ENCODE measurements at regions not wholly inside any gene's neighbourhood (a gene's known extent, or its start where the extent isn't known, plus 50 kb on each side); places are given as distances from the start of the nearest gene placed in this dataset.

GRCh38 chr4:11252149-11252548 is 176.5 kb downstream of the HS3ST1 start:
- no peak overlapping the region for H3K4me3 ChIP-seq (ENCODE audit: low read depth, low read length)
- no peak overlapping the region for H3K27ac ChIP-seq (ENCODE audit: low read depth)
- no peaks in the 10 kb centered on the region for H3K4me1 ChIP-seq (ENCODE audit: insufficient read depth)
- WGBS, result 66% methylated on average over 3 of the region's 3 CpGs
- no peaks in the 10 kb centered on the region for H3K36me3 ChIP-seq (ENCODE audit: insufficient read depth)
- no peak for DNase-seq (ENCODE audit: extremely low spot score)

- no peak overlapping the region for H3K4me3 ChIP-seq (ENCODE audit: low read depth, low read length)
- H3K27ac ChIP-seq (ENCODE audit: low read depth), result no peak overlapping the region
- H3K36me3 ChIP-seq (ENCODE audit: insufficient read depth), result no peaks in the 10 kb centered on the region
- H3K4me1 ChIP-seq (ENCODE audit: insufficient read depth), result no peaks in the 10 kb centered on the region
- no peak for DNase-seq (ENCODE audit: extremely low spot score)
These were observed 178.2 kb downstream of the HS3ST1 start for GRCh38 chr4:11250510-11250909.

- DNase-seq (ENCODE audit: extremely low spot score), result no peak
- Histone ChIP-seq H3K27ac (ENCODE audit: low read depth) (no peak overlapping the region), H3K36me3 (ENCODE audit: insufficient read depth) (no peaks in the 10 kb centered on the region), H3K4me3 (ENCODE audit: low read depth, low read length) (no peak overlapping the region), H3K4me1 (ENCODE audit: insufficient read depth) (no peaks in the 10 kb centered on the region)
- 19% methylated on average over 4 of the region's 4 CpGs for WGBS
These were observed 196.7 kb downstream of the HS3ST1 start for GRCh38 chr4:11232015-11232414.

GRCh38 chr4:11230866-11231265 is 197.8 kb downstream of the HS3ST1 start:
- H3K4me3 ChIP-seq (ENCODE audit: low read depth, low read length), result no peak overlapping the region
- DNase-seq (ENCODE audit: extremely low spot score), result no peak
- no peak overlapping the region for H3K27ac ChIP-seq (ENCODE audit: low read depth)
- H3K4me1 ChIP-seq (ENCODE audit: insufficient read depth), result no peaks in the 10 kb centered on the region
- H3K36me3 ChIP-seq (ENCODE audit: insufficient read depth), result no peaks in the 10 kb centered on the region
- 86% methylated on average over 2 of the region's 2 CpGs for WGBS

- H3K4me3 ChIP-seq (ENCODE audit: low read depth, low read length), result no peak overlapping the region
- H3K36me3 ChIP-seq (ENCODE audit: insufficient read depth), result no peaks in the 10 kb centered on the region
- no peak overlapping the region for H3K27ac ChIP-seq (ENCODE audit: low read depth)
- H3K4me1 ChIP-seq (ENCODE audit: insufficient read depth), result no peaks in the 10 kb centered on the region
- DNase-seq (ENCODE audit: extremely low spot score), result no peak
- 31% methylated on average over 1 of the region's 1 CpG for WGBS
These were observed 200.2 kb downstream of the HS3ST1 start for GRCh38 chr4:11228530-11228929.

- Histone ChIP-seq H3K36me3 (ENCODE audit: insufficient read depth) (no peaks in the 10 kb centered on the region), H3K27ac (ENCODE audit: low read depth) (no peak overlapping the region), H3K4me1 (ENCODE audit: insufficient read depth) (no peaks in the 10 kb centered on the region), H3K4me3 (ENCODE audit: low read depth, low read length) (no peak overlapping the region)
- WGBS, result 86% methylated on average over 9 of the region's 9 CpGs
- no peak for DNase-seq (ENCODE audit: extremely low spot score)
These were observed 205.4 kb downstream of the HS3ST1 start for GRCh38 chr4:11223311-11223710.

GRCh38 chr4:11218692-11219091 is 210.0 kb downstream of the HS3ST1 start:
- 93% methylated on average over 5 of the region's 5 CpGs for WGBS
- Histone ChIP-seq H3K27ac (ENCODE audit: low read depth) (no peak overlapping the region), H3K4me1 (ENCODE audit: insufficient read depth) (no peaks in the 10 kb centered on the region), H3K36me3 (ENCODE audit: insufficient read depth) (no peaks in the 10 kb centered on the region), H3K4me3 (ENCODE audit: low read depth, low read length) (no peak overlapping the region)
- no peak for DNase-seq (ENCODE audit: extremely low spot score)

GRCh38 chr4:11216520-11216919 is 212.2 kb downstream of the HS3ST1 start:
- DNase-seq (ENCODE audit: extremely low spot score), result no peak
- Histone ChIP-seq H3K4me1 (ENCODE audit: insufficient read depth) (no peaks in the 10 kb centered on the region), H3K36me3 (ENCODE audit: insufficient read depth) (no peaks in the 10 kb centered on the region), H3K27ac (ENCODE audit: low read depth) (no peak overlapping the region), H3K4me3 (ENCODE audit: low read depth, low read length) (no peak overlapping the region)

- H3K4me1 ChIP-seq (ENCODE audit: insufficient read depth), result no peaks in the 10 kb centered on the region
- no peak overlapping the region for H3K27ac ChIP-seq (ENCODE audit: low read depth)
- no peak for DNase-seq (ENCODE audit: extremely low spot score)
- WGBS, result 87% methylated on average over 3 of the region's 3 CpGs
- H3K36me3 ChIP-seq (ENCODE audit: insufficient read depth), result no peaks in the 10 kb centered on the region
- no peak overlapping the region for H3K4me3 ChIP-seq (ENCODE audit: low read depth, low read length)
These were observed 214.4 kb downstream of the HS3ST1 start for GRCh38 chr4:11214281-11214680.

- no peak for DNase-seq (ENCODE audit: extremely low spot score)
These were observed 218.9 kb downstream of the HS3ST1 start for GRCh38 chr4:11209826-11210225.

GRCh38 chr4:11201256-11201655 is 227.4 kb downstream of the HS3ST1 start:
- WGBS, result 91% methylated on average over 2 of the region's 2 CpGs
- no peak overlapping the region for H3K4me3 ChIP-seq (ENCODE audit: low read depth, low read length)
- no peaks in the 10 kb centered on the region for H3K4me1 ChIP-seq (ENCODE audit: insufficient read depth)
- no peaks in the 10 kb centered on the region for H3K36me3 ChIP-seq (ENCODE audit: insufficient read depth)
- no peak overlapping the region for H3K27ac ChIP-seq (ENCODE audit: low read depth)
- no peak for DNase-seq (ENCODE audit: extremely low spot score)

More at GRCh38 chr4:11209826-11210225, 218.9 kb downstream of the HS3ST1 start:
- no peaks in the 10 kb centered on the region for H3K36me3 ChIP-seq (ENCODE audit: insufficient read depth)
- WGBS, result 64% methylated on average over 5 of the region's 5 CpGs
- H3K27ac ChIP-seq (ENCODE audit: low read depth), result no peak overlapping the region
- H3K4me3 ChIP-seq (ENCODE audit: low read depth, low read length), result no peak overlapping the region
- H3K4me1 ChIP-seq (ENCODE audit: insufficient read depth), result no peaks in the 10 kb centered on the region

GRCh38 chr4:11198516-11199305 is 230.0 kb downstream of the HS3ST1 start:
- no peak for DNase-seq (ENCODE audit: extremely low spot score)
- Histone ChIP-seq H3K4me3 (ENCODE audit: low read depth, low read length) (no peak overlapping the region), H3K36me3 (ENCODE audit: insufficient read depth) (no peaks in the 10 kb centered on the region), H3K27ac (ENCODE audit: low read depth) (no peak overlapping the region), H3K4me1 (ENCODE audit: insufficient read depth) (no peaks in the 10 kb centered on the region)
- WGBS, result 91% methylated on average over 14 of the region's 14 CpGs

GRCh38 chr4:11197631-11198341 is 230.9 kb downstream of the HS3ST1 start:
- no peak overlapping the region for H3K4me3 ChIP-seq (ENCODE audit: low read depth, low read length)
- no peak for DNase-seq (ENCODE audit: extremely low spot score)
- H3K36me3 ChIP-seq (ENCODE audit: insufficient read depth), result no peaks in the 10 kb centered on the region
- 73% methylated on average over 8 of the region's 8 CpGs for WGBS
- no peak overlapping the region for H3K27ac ChIP-seq (ENCODE audit: low read depth)
- H3K4me1 ChIP-seq (ENCODE audit: insufficient read depth), result no peaks in the 10 kb centered on the region

- Histone ChIP-seq H3K4me1 (ENCODE audit: insufficient read depth) (no peaks in the 10 kb centered on the region), H3K4me3 (ENCODE audit: low read depth, low read length) (no peak overlapping the region), H3K36me3 (ENCODE audit: insufficient read depth) (no peaks in the 10 kb centered on the region), H3K27ac (ENCODE audit: low read depth) (no peak overlapping the region)
- 50% methylated on average over 4 of the region's 4 CpGs for WGBS
- no peak for DNase-seq (ENCODE audit: extremely low spot score)
These were observed 231.7 kb downstream of the HS3ST1 start for GRCh38 chr4:11196927-11197522.
